ENCODE measurements at regions not wholly inside any gene's neighbourhood (a gene's known extent, or its start where the extent isn't known, plus 50 kb on each side); places are given as distances from the start of the nearest gene placed in this dataset.

DNA sequence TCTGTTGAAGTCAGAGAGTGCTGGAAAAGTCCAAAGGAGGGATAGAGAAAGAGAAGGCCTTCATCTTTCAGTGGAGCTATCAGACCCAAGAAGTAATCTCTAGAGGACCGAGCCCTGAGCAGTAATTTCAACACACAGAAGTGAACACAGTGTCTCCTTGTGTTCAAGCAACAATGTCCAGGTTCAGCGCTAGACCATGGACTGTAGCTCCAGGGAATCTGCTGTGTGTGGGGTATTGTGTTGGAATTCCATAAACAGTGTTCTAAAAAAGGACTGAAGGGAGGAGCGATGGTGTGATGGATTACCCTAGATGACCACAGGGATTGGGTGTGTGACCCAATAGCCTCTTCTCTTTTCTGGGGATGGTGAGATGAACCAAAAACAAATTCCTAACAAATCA lies 165.9 kb downstream of the BLID start:
- H3K36me3 Mint-ChIP-seq (ENCODE audit: low read depth), result no peaks in the 10 kb centered on the region
- no peak overlapping the region for H3K27ac Mint-ChIP-seq
- ATAC-seq (ENCODE audit: poor library complexity) (no peak), DNase-seq (no peak)
- H3K9me3 Mint-ChIP-seq, result no peaks in the 10 kb centered on the region
- no peak overlapping the region for H3K4me3 ChIP-seq (ENCODE audit: low read length)
- H3K27ac ChIP-seq (ENCODE audit: low read depth in 1 of 2, low read length in 2 of 2), result no peak overlapping the region
- H3K4me1 Mint-ChIP-seq (ENCODE audit: low read depth), result no peaks in the 10 kb centered on the region
- no peak overlapping the region for H3K4me3 Mint-ChIP-seq
- no peaks in the 10 kb centered on the region for H3K4me1 ChIP-seq (ENCODE audit: insufficient read depth, low read length)
- no peaks in the 10 kb centered on the region for H3K27me3 ChIP-seq (ENCODE audit: control insufficient read depth in 1 of 2, insufficient read depth in 2 of 2, low read length in 2 of 2)
- POLR2A ChIA-PET, result no interaction called here
- H3K27me3 Mint-ChIP-seq, result peaks cover 22% of the 10 kb centered on the region
- H3K9me3 ChIP-seq (ENCODE audit: control insufficient read depth in 1 of 2, insufficient read depth in 1 of 2, low read length in 2 of 2), result no peaks in the 10 kb centered on the region
- no peak for TF ChIP-seq CTCF (IDR thresholded peaks at IDR 0.05)
- CTCF ChIA-PET, result no interaction called here
- intact Hi-C loops (cut with DNase I, micrococcal nuclease), result no loop called here
- no peaks in the 10 kb centered on the region for H3K36me3 ChIP-seq (ENCODE audit: insufficient read depth, low read length)

DNA sequence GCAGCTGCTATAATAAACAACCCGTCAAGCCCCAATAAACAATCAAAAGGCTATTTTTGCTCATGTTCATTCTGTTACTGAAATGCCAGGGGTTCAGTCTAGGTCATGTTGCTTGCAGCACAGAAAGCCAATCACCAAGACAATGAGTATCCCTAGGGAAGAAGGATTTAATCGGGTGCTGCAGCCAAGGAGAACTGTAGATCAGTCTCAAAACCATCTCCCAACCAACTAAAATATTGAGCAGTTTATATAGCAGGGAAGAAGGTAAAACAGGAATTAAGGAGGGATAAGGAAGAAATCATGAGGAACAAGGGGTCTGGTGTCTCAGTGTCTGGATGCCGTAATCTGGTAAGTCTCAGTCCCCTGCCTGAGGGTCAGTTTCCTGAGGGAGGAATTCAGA lies 169.5 kb downstream of the BLID start:
- Histone ChIP-seq H3K9me3 (ENCODE audit: control insufficient read depth in 1 of 2, insufficient read depth in 1 of 2, low read length in 2 of 2) (peaks cover 0 to 3% of the 10 kb centered on the region in 2 experiments), H3K27me3 (ENCODE audit: control insufficient read depth in 1 of 2, insufficient read depth in 2 of 2, low read length in 2 of 2) (peaks cover 0 to 2% of the 10 kb centered on the region in 2 experiments), H3K4me1 (ENCODE audit: insufficient read depth, low read length) (no peaks in the 10 kb centered on the region), H3K27ac (ENCODE audit: low read depth in 1 of 2, low read length in 2 of 2) (no peak overlapping the region), H3K36me3 (ENCODE audit: insufficient read depth, low read length) (no peaks in the 10 kb centered on the region), H3K4me3 (ENCODE audit: low read length) (no peak overlapping the region)
- ATAC-seq (ENCODE audit: poor library complexity), result no peak
- Mint-ChIP-seq H3K36me3 (ENCODE audit: low read depth) (no peaks in the 10 kb centered on the region), H3K27ac (no peak overlapping the region), H3K4me3 (no peak overlapping the region), H3K4me1 (ENCODE audit: low read depth) (no peaks in the 10 kb centered on the region), H3K9me3 (no peaks in the 10 kb centered on the region), H3K27me3 (peaks cover 12% of the 10 kb centered on the region)
- intact Hi-C loops (cut with DNase I, micrococcal nuclease), result no loop called here
- DNase-seq, result no peak
- ChIA-PET CTCF (no interaction called here), POLR2A (no interaction called here)
- no peak for TF ChIP-seq CTCF (IDR thresholded peaks at IDR 0.05)

- Histone ChIP-seq H3K27me3 (ENCODE audit: control insufficient read depth in 1 of 2, insufficient read depth in 2 of 2, low read length in 2 of 2) (peaks cover 0 to 2% of the 10 kb centered on the region in 2 experiments), H3K36me3 (ENCODE audit: insufficient read depth, low read length) (no peaks in the 10 kb centered on the region), H3K9me3 (ENCODE audit: control insufficient read depth in 1 of 2, insufficient read depth in 1 of 2, low read length in 2 of 2) (peaks cover 0 to 3% of the 10 kb centered on the region in 2 experiments), H3K4me3 (ENCODE audit: low read length) (no peak overlapping the region), H3K4me1 (ENCODE audit: insufficient read depth, low read length) (no peaks in the 10 kb centered on the region), H3K27ac (ENCODE audit: low read depth in 1 of 2, low read length in 2 of 2) (no peak overlapping the region)
- Mint-ChIP-seq H3K27me3 (peaks cover 10% of the 10 kb centered on the region), H3K36me3 (ENCODE audit: low read depth) (no peaks in the 10 kb centered on the region), H3K27ac (no peak overlapping the region), H3K4me1 (ENCODE audit: low read depth) (no peaks in the 10 kb centered on the region), H3K9me3 (no peaks in the 10 kb centered on the region), H3K4me3 (no peak overlapping the region)
- intact Hi-C loops (cut with DNase I, micrococcal nuclease), result no loop called here
- ATAC-seq (ENCODE audit: poor library complexity), result no peak
- DNase-seq, result no peak
- CTCF ChIA-PET, result no interaction called here
- POLR2A ChIA-PET, result no interaction called here
- TF ChIP-seq CTCF (IDR thresholded peaks at IDR 0.05), result no peak
Observed at GRCh38 chr11:121944556-121945230, 171.3 kb downstream of the BLID start.
